Fibroblast of the conjunctiva (primary cell): ENCODE measurements at regions not wholly inside any gene's neighbourhood (a gene's known extent, or its start where the extent isn't known, plus 50 kb on each side); places are given as distances from the start of the nearest gene placed in this dataset.
"Not testable (repeated sequence)": the region's sequence is repeated elsewhere in the genome, so short reads cannot be mapped to it uniquely, and the experiment has no call there.

Source experiments
- DNase-seq: peaks from one replicate; pipeline ENCODE4 v3.0.0-alpha.2; 2010; ENCODE audit warnings: low read depth

- no peak for DNase-seq
Observed at GRCh38 chr4:159673221-159673620, 570.3 kb downstream of the RAPGEF2 start.

- no peak for DNase-seq
Observed at GRCh38 chr4:159674241-159674640, 571.4 kb downstream of the RAPGEF2 start.

DNA sequence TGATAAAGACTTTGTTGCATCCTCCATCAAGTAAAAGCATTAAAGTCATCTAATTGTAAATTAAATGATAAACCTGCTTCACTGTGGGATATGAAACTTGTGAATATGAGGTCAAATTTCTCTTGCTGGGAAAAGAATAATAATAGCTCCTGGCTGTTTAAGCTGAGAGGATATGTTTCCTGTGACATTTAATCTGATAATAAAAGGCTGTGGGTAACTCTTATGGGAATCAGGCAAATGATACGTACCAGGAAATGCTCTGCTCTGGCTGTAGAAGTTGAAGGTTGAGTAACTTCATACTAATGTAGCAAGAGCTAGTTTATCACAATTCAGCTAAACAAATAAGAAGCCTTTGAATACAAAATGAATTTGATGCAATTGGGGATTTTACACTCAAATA is 574.6 kb downstream of the RAPGEF2 start:
- no peak for DNase-seq

DNA sequence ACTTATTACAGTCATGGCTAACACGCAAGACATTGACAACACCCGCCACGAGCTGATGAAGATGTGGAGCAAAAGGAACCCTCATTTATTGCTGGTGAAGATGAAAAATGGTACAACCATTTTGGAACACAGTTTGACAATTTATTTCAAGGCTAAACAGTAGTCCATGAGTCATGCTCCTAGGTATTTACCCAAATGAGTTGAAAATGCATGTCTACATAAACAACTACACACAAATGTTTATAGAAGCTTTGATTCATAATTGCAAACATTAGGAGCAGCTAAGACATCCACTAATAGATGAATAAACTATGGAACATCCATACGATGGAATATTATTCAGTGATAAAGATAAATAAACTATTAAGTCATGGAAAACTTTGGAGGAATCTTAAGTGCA is 580.1 kb downstream of the RAPGEF2 start:
- DNase-seq = no peak

DNA sequence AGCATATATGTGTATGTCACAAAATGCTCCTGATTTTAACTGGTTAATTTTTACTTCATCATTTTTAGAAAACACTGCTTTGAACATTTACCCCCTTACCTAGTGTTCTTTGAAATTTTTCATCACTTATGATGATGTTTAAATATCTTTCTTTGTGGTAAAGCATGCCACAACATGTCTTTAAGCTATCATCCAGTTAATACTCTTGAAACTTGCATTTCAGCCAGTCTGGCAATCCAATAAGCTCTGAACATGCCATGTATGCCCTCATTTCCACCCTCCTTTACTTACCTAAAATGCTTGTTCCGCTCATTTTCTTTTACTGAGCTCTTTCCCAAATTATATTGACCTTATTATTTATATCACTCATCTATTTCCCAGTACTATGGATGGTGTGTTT is 581.2 kb downstream of the RAPGEF2 start:
- DNase-seq = no peak

GRCh38 chr4:159685340-159686092 is 582.6 kb downstream of the RAPGEF2 start:
- DNase-seq = no peak

DNA sequence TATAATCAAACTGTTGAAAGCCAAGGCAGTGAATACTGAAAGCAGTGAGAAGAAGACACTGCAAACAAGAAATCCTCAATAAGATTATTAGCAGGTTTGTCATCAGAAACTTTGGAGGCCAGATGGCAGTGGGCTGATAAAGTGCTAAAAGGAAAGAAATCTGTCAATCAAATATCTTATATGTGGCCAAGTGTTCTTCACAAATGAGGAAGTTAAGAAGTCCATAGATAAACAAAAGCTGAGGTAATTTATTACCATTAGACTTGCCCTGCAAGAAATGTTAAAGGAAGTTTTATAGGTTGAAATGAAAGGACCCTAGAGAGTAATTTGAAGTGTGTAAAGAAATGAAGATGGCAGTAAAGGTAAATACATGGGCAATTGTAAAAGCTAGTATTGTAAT is 586.6 kb downstream of the RAPGEF2 start:
- no peak for DNase-seq

GRCh38 chr4:159697322-159698283 is 594.7 kb downstream of the RAPGEF2 start:
- no peak for DNase-seq

GRCh38 chr4:159698336-159698735 is 595.5 kb downstream of the RAPGEF2 start:
- DNase-seq = no peak

GRCh38 chr4:159702200-159702599 is 599.3 kb downstream of the RAPGEF2 start:
- DNase-seq = no peak

DNA sequence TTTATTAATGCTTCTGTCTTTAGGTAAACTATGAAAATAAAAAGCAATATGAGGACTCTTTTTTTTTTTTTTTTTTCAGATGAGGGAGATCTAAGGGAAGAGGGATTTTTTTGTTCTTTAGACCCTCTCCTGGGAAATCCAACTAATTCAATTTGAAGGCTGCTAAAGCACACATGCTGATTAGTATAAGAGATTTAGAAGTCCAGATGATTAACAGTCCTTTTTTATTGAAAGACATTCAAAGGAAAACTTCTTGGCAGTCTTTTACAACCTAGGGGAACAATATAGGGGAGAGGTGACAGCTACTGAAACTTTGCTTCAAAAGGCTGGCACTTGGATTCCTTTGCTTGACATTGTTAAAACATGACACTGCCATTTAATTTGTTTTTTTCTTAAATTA is 602.5 kb downstream of the RAPGEF2 start:
- DNase-seq = no peak

GRCh38 chr4:159706704-159707103 is 603.8 kb downstream of the RAPGEF2 start:
- no peak for DNase-seq

DNA sequence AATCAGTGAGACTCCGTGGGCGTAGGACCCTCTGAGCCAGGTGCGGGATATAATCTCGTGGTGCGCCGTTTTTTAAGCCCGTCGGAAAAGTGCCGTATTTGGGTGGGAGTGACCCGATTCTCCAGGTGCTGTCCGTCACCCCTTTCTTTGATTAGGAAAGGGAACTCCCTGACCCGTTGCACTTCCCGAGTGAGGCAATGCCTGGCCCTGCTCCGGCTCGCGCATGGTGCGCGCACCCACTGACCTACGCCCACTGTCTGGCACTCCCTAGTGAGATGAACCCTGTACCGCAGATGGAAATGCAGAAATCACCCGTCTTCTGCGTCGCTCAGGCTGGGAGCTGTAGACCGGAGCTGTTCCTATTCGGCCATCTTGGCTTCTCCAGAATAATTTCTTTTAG is 612.3 kb downstream of the RAPGEF2 start:
- not testable (repeated sequence) for DNase-seq

DNA sequence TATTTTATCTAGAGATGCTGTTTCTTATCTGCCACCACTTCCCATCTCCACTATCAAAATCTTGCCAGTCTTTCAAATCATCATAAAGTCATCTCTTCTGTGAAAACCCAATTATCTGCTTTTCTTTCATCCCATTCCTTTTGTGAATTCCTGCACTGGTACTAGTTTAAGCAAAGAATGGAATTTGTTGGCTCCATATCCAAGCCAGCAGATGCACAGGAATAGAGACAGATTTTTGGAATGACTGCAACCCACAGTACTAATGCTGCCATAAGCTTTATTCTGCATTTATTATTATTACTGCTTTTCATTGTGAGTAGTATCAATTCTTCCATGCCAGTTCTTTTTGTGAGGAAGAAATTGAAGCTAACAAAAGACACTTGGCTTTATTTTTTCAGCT is 616.7 kb downstream of the RAPGEF2 start:
- no peak for DNase-seq

- no peak for DNase-seq
Observed at GRCh38 chr4:159722052-159722451, 619.2 kb downstream of the RAPGEF2 start.

GRCh38 chr4:159722918-159723317 is 620.0 kb downstream of the RAPGEF2 start:
- no peak for DNase-seq

DNA sequence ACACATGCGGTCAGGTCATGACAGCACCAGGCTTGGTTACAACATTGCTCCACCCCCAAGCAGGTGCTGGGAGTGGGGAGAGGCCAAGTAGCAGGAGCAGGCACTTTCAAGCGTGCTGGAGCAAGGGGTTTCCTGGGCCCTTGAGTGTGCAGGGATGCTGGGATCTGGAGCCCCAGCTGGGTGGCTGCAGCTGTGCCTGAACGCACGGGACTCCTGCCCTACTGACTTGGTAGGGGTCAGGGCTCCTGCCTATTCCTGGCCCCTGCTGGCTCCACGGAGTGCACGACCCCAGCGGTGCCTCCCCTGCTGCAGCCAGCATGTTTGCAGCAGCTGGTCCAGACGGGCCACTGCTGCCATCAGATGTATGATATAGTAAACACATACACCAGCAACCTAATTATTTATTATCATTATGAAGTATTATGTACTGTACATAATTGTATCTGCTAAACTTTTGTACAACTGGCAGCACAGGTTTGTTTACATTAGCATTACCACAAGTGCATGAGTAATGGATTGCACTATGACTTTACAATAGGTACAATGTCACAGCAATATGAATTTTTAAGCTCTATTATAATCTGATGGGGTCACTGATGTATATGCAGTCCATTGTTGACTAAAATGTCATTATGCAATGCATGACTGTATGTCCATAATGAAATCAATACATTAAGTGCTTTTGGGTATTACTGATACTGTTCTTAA is 620.6 kb downstream of the RAPGEF2 start:
- no peak for DNase-seq

- no peak for DNase-seq
Observed at GRCh38 chr4:159725571-159725970, 622.7 kb downstream of the RAPGEF2 start.

DNA sequence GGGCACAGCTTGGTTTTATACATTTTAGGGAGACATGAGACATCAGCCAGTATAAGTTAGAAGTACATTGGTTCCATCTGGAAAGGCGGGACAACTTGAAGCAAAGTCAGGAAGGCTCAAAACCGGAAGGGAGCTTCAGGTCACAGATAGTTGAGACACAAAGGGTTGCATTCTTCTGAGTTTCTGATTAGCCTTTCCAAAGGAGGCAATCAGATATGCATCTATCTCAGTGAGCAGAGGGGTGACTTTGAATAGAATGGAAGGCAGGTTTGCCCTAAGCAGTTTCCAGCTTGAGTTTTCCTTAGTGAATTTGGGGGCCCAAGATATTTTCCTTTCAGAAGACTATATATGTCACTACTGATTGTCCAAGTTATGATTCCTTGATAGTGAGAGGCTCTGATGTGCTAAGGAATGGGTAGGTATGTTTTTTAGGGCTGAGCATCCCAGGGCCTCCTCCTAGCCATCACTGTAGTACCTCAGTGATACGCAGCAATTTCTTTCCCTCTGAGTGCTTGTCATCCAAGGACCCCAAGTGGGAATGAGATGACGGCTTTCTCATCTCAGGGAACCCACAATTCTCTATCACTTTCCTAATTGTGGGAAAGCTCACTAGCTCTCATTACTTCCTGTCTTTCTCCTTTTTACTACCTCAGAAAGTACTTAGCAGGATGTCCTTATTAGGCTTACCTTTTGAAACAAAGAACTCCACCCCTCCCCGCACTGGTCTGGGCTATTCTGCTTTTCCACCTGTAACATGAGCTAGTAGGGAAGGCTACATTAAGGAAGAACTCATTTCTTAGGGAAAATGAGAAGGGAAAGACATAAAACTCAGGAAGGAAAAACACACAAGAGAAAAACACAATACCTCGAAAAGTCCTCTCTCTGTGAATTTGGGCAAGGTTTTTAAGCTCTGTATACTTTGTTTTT is 632.7 kb downstream of the RAPGEF2 start:
- DNase-seq = no peak

DNA sequence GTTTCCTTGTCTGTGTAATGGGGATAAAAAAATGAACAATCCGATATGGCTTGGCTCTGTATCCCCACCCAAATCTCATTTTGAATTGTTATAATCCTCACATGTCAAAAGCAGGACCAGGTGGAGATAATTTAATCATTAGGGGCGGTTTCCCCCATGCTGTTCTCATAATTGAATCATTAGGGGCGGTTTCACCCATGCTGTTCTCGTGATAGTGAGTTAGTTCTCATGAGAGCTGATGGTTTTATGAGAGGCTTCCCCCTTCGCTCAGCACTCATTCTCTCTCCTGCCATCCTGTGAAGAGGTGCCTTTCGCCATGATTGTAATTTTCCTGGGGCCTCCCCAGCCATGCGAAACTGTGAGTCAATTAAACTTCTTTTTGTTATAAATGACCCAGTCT is 633.5 kb downstream of the RAPGEF2 start:
- DNase-seq = no peak

GRCh38 chr4:159743971-159744370 is 641.1 kb downstream of the RAPGEF2 start:
- no peak for DNase-seq
